GM12878 (cell line): ENCODE measurements at regions not wholly inside any gene's neighbourhood (a gene's known extent, or its start where the extent isn't known, plus 50 kb on each side); places are given as distances from the start of the nearest gene placed in this dataset.

ENCODE experiments used
- RCOR1 ChIP-seq: conservative IDR thresholded peaks from 2 replicates; pipeline ENCODE4 v1.6.1; 2012; ENCODE audit warnings: low read depth, low read length, improper control_type of control experiment
- SMC3 ChIP-seq: IDR thresholded peaks from 2 replicates; pipeline ENCODE4 v1.6.1; 2011; ENCODE audit warnings: low read length, improper control_type of control experiment, borderline replicate concordance
- TF ChIP-seq, protein P1 (sequence below): IDR thresholded peaks from 2 replicates; pipeline ENCODE4 v1.6.1; 2012; ENCODE audit warnings: low read length, inconsistent platforms

DNA sequence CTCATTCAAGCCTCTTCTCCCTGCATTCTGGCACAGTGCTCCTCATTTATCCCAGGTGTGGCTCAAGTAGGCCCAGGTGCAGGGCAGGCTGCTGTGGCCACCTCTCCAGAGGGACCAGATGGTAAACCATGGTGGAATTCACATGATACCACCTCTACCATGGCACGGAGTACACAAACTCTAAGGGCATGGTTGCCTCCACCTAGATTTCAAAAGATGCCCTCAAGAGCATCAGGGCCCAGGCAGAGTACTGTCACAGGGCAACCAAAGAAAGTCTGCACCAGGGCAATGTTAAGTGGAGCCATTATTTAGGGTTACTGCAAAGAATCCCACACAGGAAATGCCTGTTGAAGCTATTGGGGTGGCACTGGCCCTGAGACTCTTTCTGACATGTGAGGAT, 647.1 kb upstream of the MIR17HG start:
- TF ChIP-seq, protein P1, sequence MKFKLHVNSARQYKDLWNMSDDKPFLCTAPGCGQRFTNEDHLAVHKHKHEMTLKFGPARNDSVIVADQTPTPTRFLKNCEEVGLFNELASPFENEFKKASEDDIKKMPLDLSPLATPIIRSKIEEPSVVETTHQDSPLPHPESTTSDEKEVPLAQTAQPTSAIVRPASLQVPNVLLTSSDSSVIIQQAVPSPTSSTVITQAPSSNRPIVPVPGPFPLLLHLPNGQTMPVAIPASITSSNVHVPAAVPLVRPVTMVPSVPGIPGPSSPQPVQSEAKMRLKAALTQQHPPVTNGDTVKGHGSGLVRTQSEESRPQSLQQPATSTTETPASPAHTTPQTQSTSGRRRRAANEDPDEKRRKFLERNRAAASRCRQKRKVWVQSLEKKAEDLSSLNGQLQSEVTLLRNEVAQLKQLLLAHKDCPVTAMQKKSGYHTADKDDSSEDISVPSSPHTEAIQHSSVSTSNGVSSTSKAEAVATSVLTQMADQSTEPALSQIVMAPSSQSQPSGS = no peak
- TF ChIP-seq SMC3 (no peak), RCOR1 (no peak)
